HepG2 (cell line): ENCODE measurements at regions not wholly inside any gene's neighbourhood (a gene's known extent, or its start where the extent isn't known, plus 50 kb on each side); places are given as distances from the start of the nearest gene placed in this dataset.

Experiments
- EP300 ChIP-seq, 3 experiments: sonication (generic) in 1 of 3; formaldehyde crosslinking in 1 of 3; IDR thresholded peaks; 2 replicates each; pipeline versions ENCODE4 v1.5.1 to v1.6.1; 2011 to 2020; ENCODE audit warnings: low read depth in 2 of 3, low read length in 2 of 3, borderline replicate concordance in 1 of 3, improper control_type of control experiment in 1 of 3, mild to moderate bottlenecking in 1 of 3, missing genetic modification reagents in 1 of 3, moderate library complexity in 1 of 3
- ERF ChIP-seq: IDR thresholded peaks from 2 replicates; pipeline ENCODE4 v1.6.1; 2018; ENCODE audit warnings: missing biosample characterization, missing genetic modification reagents
- HDAC1 ChIP-seq: sonication (generic); formaldehyde crosslinking; IDR thresholded peaks from 2 replicates; pipeline ENCODE4 v1.5.1; 2020; ENCODE audit warnings: mild to moderate bottlenecking, missing genetic modification reagents
- HIVEP1 ChIP-seq: sonication (generic); formaldehyde crosslinking; IDR thresholded peaks from 2 replicates; pipeline ENCODE4 v1.4.0; 2020; ENCODE audit warnings: mild to moderate bottlenecking, missing genetic modification reagents
- JUNB ChIP-seq: sonication (generic); formaldehyde crosslinking; IDR thresholded peaks from 2 replicates; pipeline ENCODE4 v1.8.0; 2022; ENCODE audit warnings: missing genetic modification reagents, mild to moderate bottlenecking, borderline replicate concordance
- MIXL1 ChIP-seq: IDR thresholded peaks from 2 replicates; pipeline ENCODE4 v1.6.1; 2016
- SALL2 ChIP-seq: sonication (generic); formaldehyde crosslinking; IDR thresholded peaks from 2 replicates; pipeline ENCODE4 v1.8.1; 2023; ENCODE audit warnings: mild to moderate bottlenecking, missing genetic modification reagents, inconsistent platforms
- ZNF234 ChIP-seq: sonication (generic); formaldehyde crosslinking; conservative IDR thresholded peaks from 2 replicates; pipeline ENCODE4 v1.5.1; 2020; ENCODE audit warnings: mild to moderate bottlenecking, missing genetic modification reagents
- ZNF660 ChIP-seq: sonication (generic); formaldehyde crosslinking; IDR thresholded peaks from 2 replicates; pipeline ENCODE4 v1.5.1; 2020; ENCODE audit warnings: mild to moderate bottlenecking, low read depth, missing genetic modification reagents, borderline replicate concordance
- TF ChIP-seq, protein P1 (sequence below): sonication (generic); formaldehyde crosslinking; IDR thresholded peaks from 2 replicates; pipeline ENCODE4 v1.5.0; 2020; ENCODE audit warnings: mild to moderate bottlenecking, missing genetic modification reagents, moderate library complexity

DNA sequence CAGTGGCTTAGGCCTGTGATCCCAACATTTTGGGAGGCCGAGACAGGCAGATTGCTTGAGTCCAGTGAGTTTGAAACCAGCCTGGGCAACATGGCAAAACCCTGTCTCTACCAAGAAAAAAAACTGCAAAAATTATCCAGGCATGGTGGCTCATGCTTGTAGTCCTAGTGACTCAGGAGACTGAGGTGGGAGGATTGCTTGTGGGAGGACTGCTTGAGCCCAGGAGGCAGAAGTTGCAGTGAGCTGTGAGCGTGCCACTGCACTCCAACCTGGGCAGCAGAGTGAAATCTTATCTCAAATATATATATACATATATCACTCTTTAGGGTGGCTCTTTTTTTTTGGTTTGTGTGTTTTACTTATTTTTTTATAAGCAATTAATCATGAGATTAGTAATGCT is 83.7 kb upstream of the WDR72 start:
- no peak for TF ChIP-seq HIVEP1 (CRISPR knock-in tag)
- TF ChIP-seq ZNF660: no peak
- no peak for TF ChIP-seq JUNB (CRISPR knock-in tag)
- no peak for TF ChIP-seq MIXL1 (CRISPR knock-in tag)
- TF ChIP-seq HDAC1: no peak
- TF ChIP-seq, protein P1, sequence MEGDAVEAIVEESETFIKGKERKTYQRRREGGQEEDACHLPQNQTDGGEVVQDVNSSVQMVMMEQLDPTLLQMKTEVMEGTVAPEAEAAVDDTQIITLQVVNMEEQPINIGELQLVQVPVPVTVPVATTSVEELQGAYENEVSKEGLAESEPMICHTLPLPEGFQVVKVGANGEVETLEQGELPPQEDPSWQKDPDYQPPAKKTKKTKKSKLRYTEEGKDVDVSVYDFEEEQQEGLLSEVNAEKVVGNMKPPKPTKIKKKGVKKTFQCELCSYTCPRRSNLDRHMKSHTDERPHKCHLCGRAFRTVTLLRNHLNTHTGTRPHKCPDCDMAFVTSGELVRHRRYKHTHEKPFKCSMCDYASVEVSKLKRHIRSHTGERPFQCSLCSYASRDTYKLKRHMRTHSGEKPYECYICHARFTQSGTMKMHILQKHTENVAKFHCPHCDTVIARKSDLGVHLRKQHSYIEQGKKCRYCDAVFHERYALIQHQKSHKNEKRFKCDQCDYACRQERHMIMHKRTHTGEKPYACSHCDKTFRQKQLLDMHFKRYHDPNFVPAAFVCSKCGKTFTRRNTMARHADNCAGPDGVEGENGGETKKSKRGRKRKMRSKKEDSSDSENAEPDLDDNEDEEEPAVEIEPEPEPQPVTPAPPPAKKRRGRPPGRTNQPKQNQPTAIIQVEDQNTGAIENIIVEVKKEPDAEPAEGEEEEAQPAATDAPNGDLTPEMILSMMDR (CRISPR knock-in tag): no peak
- TF ChIP-seq EP300 (IDR thresholded peaks at IDR 0.05; ENCODE audit: low read depth in 2 of 2, low read length in 2 of 2): no peak
- no peak for TF ChIP-seq EP300 (CRISPR knock-in tag; IDR thresholded peaks at IDR 0.05; ENCODE audit: borderline replicate concordance)
- TF ChIP-seq ZNF234: no peak
- no peak for TF ChIP-seq ERF (CRISPR knock-in tag)
- TF ChIP-seq SALL2: no peak
